ENCODE measurements at regions not wholly inside any gene's neighbourhood (a gene's known extent, or its start where the extent isn't known, plus 50 kb on each side); places are given as distances from the start of the nearest gene placed in this dataset.

DNA sequence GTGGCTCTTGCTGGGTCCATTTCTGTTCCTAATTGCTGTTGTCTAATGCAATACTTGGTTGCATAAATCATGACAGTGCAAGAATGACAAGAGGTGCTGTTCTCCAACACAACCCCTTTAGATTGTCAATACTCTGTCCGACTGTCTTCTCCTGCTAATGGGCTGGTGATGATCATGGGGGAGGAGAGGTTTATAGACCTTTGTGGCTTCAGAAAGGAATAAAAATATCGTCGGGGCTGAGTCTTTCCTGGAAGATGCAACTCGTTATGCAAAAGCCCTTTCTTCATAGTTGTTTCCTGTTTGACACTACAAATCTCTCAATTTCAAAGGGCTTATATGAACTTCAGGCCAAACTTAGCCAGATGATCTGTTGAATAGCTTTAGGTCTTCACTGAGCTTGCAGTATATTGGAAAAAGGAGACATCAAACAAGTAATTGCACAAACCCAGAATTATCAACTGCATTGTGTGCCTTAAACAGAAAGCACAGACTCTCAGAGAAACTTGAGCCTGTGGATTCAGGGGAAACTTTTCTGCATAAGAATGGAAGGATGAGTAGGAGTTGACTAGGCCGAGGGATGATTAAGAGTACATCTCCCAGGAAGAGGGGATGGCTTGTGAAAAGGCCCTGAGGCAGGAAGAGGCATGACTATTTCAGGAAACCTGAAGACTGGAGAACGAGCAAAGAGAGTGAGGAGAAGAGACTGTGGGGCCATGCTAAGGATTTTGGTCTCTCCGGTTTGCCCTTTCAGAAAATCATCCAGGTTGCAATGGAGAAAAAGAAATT, 107.6 kb downstream of the TSEN15 start:
- no peak overlapping the region for H2BK20ac ChIP-seq (ENCODE audit: low read depth, low read length, poor library complexity, severe bottlenecking)
- Mint-ChIP-seq H3K4me3 (no peak overlapping the region), H3K4me1 (peaks cover 13 to 18% of the 10 kb centered on the region in 2 experiments), H3K9me3 (no peaks in the 10 kb centered on the region), H3K27me3 (ENCODE audit: low read depth) (no peaks in the 10 kb centered on the region), H3K36me3 (ENCODE audit: insufficient read depth in 1 of 3, low read depth in 3 of 3) (no peaks in the 10 kb centered on the region), H3K27ac (no peak overlapping the region)
- TF ChIP-seq, protein P1, sequence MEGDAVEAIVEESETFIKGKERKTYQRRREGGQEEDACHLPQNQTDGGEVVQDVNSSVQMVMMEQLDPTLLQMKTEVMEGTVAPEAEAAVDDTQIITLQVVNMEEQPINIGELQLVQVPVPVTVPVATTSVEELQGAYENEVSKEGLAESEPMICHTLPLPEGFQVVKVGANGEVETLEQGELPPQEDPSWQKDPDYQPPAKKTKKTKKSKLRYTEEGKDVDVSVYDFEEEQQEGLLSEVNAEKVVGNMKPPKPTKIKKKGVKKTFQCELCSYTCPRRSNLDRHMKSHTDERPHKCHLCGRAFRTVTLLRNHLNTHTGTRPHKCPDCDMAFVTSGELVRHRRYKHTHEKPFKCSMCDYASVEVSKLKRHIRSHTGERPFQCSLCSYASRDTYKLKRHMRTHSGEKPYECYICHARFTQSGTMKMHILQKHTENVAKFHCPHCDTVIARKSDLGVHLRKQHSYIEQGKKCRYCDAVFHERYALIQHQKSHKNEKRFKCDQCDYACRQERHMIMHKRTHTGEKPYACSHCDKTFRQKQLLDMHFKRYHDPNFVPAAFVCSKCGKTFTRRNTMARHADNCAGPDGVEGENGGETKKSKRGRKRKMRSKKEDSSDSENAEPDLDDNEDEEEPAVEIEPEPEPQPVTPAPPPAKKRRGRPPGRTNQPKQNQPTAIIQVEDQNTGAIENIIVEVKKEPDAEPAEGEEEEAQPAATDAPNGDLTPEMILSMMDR (conservative IDR thresholded peaks at IDR 0.05) = no peak
- H4K20me1 ChIP-seq (ENCODE audit: control insufficient read depth, insufficient read depth, insufficient read length) = no peaks in the 10 kb centered on the region
- H4K8ac ChIP-seq (replicated peaks; ENCODE audit: insufficient read length, low read depth, low read length) = no peak overlapping the region
- no peak overlapping the region for H3K18ac ChIP-seq (ENCODE audit: insufficient read length, low read depth, low read length)
- no peaks in the 10 kb centered on the region for H3K79me1 ChIP-seq (ENCODE audit: insufficient read depth, low read depth, low read length, poor library complexity, severe bottlenecking)
- no peak overlapping the region for H2AFZ ChIP-seq (ENCODE audit: low read length)
- H3K14ac ChIP-seq (ENCODE audit: insufficient read depth, low read length) = no peak overlapping the region
- no peak overlapping the region for H2BK15ac ChIP-seq (ENCODE audit: low read depth, low read length)
- H3K23ac ChIP-seq (ENCODE audit: insufficient read length, low read depth, low read length) = no peak overlapping the region
- no peaks in the 10 kb centered on the region for H3K9me3 ChIP-seq (ENCODE audit: control insufficient read depth, low read depth, low read length)
- H2BK5ac ChIP-seq (ENCODE audit: insufficient read length, low read length) = no peak overlapping the region
- no peak for DNase-seq
- no peaks in the 10 kb centered on the region for H3K27me3 ChIP-seq (ENCODE audit: insufficient read depth, low read length)
- H2BK120ac ChIP-seq (ENCODE audit: low read depth, low read length, poor library complexity, severe bottlenecking) = no peak overlapping the region
- no peak overlapping the region for H3K27ac ChIP-seq (ENCODE audit: insufficient read length, low read depth, low read length)
- H3K4me1 ChIP-seq (ENCODE audit: insufficient read depth, low read length) = peaks cover 3% of the 10 kb centered on the region; the same call in 1 of the 2 replicates
- H4K91ac ChIP-seq (ENCODE audit: insufficient read length, low read depth, low read length) = no peak overlapping the region
- no peaks in the 10 kb centered on the region for H3K23me2 ChIP-seq (ENCODE audit: insufficient read length, low read depth, low read length, poor library complexity, severe bottlenecking)
- no peak overlapping the region for H4K5ac ChIP-seq (ENCODE audit: insufficient read length, low read depth, low read length)
- H3K79me2 ChIP-seq (ENCODE audit: insufficient read depth, low read length) = no peaks in the 10 kb centered on the region
- no peak overlapping the region for H3K56ac ChIP-seq (ENCODE audit: insufficient read length, low read depth, low read length)
- no CpG with 5 or more reads among the region's 7 CpGs for WGBS (ENCODE audit: extremely low coverage, insufficient read length, low lambda C conversion rate)
- H3K4me2 ChIP-seq (ENCODE audit: insufficient read depth, insufficient read length, low read length) = no peak overlapping the region
- no peak overlapping the region for H3T11ph ChIP-seq (ENCODE audit: low read length)
- H3K4ac ChIP-seq (ENCODE audit: low read depth, low read length) = no peak overlapping the region
- no peak overlapping the region for H3K9ac ChIP-seq (ENCODE audit: extremely low read depth, insufficient read length, low read length)
- H2BK12ac ChIP-seq (ENCODE audit: insufficient read length, low read depth, low read length) = no peak overlapping the region
- no peak overlapping the region for H2AK5ac ChIP-seq (ENCODE audit: insufficient read length, low read length)
